Upper lobe of left lung (tissue), 6 donors: ENCODE measurements at regions not wholly inside any gene's neighbourhood (a gene's known extent, or its start where the extent isn't known, plus 50 kb on each side); places are given as distances from the start of the nearest gene placed in this dataset.

ENCODE experiments used
- ATAC-seq, 2 donors: fragments of 200-7000 bp; cut with Tn5 transposase; one replicate each; pipeline ENCODE4 v1.9.1; 2022; ENCODE audit warnings: mild to moderate bottlenecking in 2 of 2, moderate library complexity in 2 of 2; ENCODE audit not compliant: low FRiP score in 2 of 2
- DNase-seq, 2 donors: peaks; one replicate each; pipeline ENCODE4 v3.0.0-alpha.2; 2019 to 2020
- H3K27ac ChIP-seq, 4 donors: fragments of 200-600 bp; sonication (generic); one replicate each; pipeline ENCODE4 v1.5.1; 2016 to 2019
- H3K27me3 ChIP-seq, 4 donors: fragments of 200-600 bp; sonication (generic); one replicate each; pipeline ENCODE4 v1.5.1; 2017 to 2019
- H3K36me3 ChIP-seq, 4 donors: fragments of 200-600 bp; sonication (generic); one replicate each; pipeline ENCODE4 v1.5.1; 2016 to 2019
- H3K4me1 ChIP-seq, 4 donors: fragments of 200-600 bp; sonication (generic); one replicate each; pipeline ENCODE4 v1.5.1; 2018 to 2019
- H3K4me3 ChIP-seq, 4 donors: fragments of 200-600 bp; sonication (generic); one replicate each; pipeline ENCODE4 v1.5.1; 2017 to 2019; ENCODE audit warnings: mild to moderate bottlenecking in 2 of 4, moderate library complexity in 1 of 4
- H3K9me3 ChIP-seq, 4 donors: fragments of 200-600 bp; sonication (generic); one replicate each; pipeline ENCODE4 v1.5.1; 2018 to 2019
- CTCF ChIP-seq, 6 experiments: fragments of 450-650 bp in 4 of 6; fragments of 200-600 bp in 2 of 6; sonication (generic) in 2 of 6; IDR thresholded peaks; one replicate each; pipeline ENCODE4 v1.5.1; 2016 to 2019; ENCODE audit warnings: antibody characterized with exemption in 6 of 6
- EP300 ChIP-seq, 4 donors: sonication (generic); formaldehyde crosslinking; IDR thresholded peaks; one replicate each; pipeline ENCODE4 v1.5.1; 2017; ENCODE audit warnings: antibody characterized with exemption in 4 of 4, control low read depth in 2 of 4
- POLR2A ChIP-seq, 4 donors: fragments of 450-650 bp; IDR thresholded peaks; one replicate each; pipeline ENCODE4 v1.5.1; 2016 to 2017; ENCODE audit warnings: antibody characterized with exemption in 4 of 4, mild to moderate bottlenecking in 2 of 4
- POLR2AphosphoS5 ChIP-seq, 2 donors: sonication (generic); formaldehyde crosslinking; IDR thresholded peaks; one replicate each; pipeline ENCODE4 v1.5.1; 2017; ENCODE audit warnings: antibody characterized with exemption in 2 of 2
- WGBS, 2 donors: methylation state at CpG; one replicate each; pipeline ENCODE4 v1.1.5; 2017 to 2018; 5-methylcytosine and 5-hydroxymethylcytosine counted together
- donor health status: DM: no; HTN: no; CAD: no; lungs with moderate emphysema.
- donor health status: DM: no; HTN: yes; CAD: no; lungs with severe emphysema.

GRCh38 chr17:14451729-14452191 is 150.9 kb downstream of the HS3ST3B1 start:
- TF ChIP-seq POLR2A (IDR thresholded peaks at IDR 0.05) = no peak
- no peak for TF ChIP-seq EP300 (IDR thresholded peaks at IDR 0.05)
- TF ChIP-seq POLR2AphosphoS5 (IDR thresholded peaks at IDR 0.05) = no peak
- TF ChIP-seq CTCF (IDR thresholded peaks at IDR 0.05) = no peak
- H3K27me3 ChIP-seq = no peaks in the 10 kb centered on the region
- DNase-seq (no peak), ATAC-seq (no peak)
- 47 to 52% methylated on average over 11 of the region's 11 CpGs for WGBS, 2 donors
- H3K4me1 ChIP-seq = no peaks in the 10 kb centered on the region
- H3K4me3 ChIP-seq = no peak overlapping the region
- no peaks in the 10 kb centered on the region for H3K9me3 ChIP-seq
- H3K36me3 ChIP-seq = no peaks in the 10 kb centered on the region
- no peak overlapping the region for H3K27ac ChIP-seq

GRCh38 chr17:14448818-14449217 is 147.9 kb downstream of the HS3ST3B1 start:
- WGBS, 2 donors = 52 to 54% methylated on average over 2 of the region's 2 CpGs
- Histone ChIP-seq H3K27ac (no peak overlapping the region), H3K27me3 (no peaks in the 10 kb centered on the region), H3K9me3 (no peaks in the 10 kb centered on the region), H3K4me1 (no peaks in the 10 kb centered on the region), H3K4me3 (no peak overlapping the region), H3K36me3 (no peaks in the 10 kb centered on the region)
- TF ChIP-seq EP300 (IDR thresholded peaks at IDR 0.05) (no peak), POLR2A (IDR thresholded peaks at IDR 0.05) (no peak), POLR2AphosphoS5 (IDR thresholded peaks at IDR 0.05) (no peak), CTCF (IDR thresholded peaks at IDR 0.05) (no peak)
- DNase-seq (no peak), ATAC-seq (no peak)

GRCh38 chr17:14446825-14447224 is 145.9 kb downstream of the HS3ST3B1 start:
- no peak overlapping the region for H3K4me3 ChIP-seq
- H3K9me3 ChIP-seq = no peaks in the 10 kb centered on the region
- H3K4me1 ChIP-seq = peaks cover 0 to 2% (median 0%) of the 10 kb centered on the region in 4 donors
- no peaks in the 10 kb centered on the region for H3K27me3 ChIP-seq
- 67 to 80% methylated on average over 2 of the region's 2 CpGs for WGBS, 2 donors
- TF ChIP-seq EP300 (IDR thresholded peaks at IDR 0.05) (no peak), POLR2A (IDR thresholded peaks at IDR 0.05) (no peak), POLR2AphosphoS5 (IDR thresholded peaks at IDR 0.05) (no peak), CTCF (IDR thresholded peaks at IDR 0.05) (no peak)
- no peak overlapping the region for H3K27ac ChIP-seq
- DNase-seq (no peak), ATAC-seq (no peak)
- H3K36me3 ChIP-seq = no peaks in the 10 kb centered on the region

- TF ChIP-seq POLR2A (IDR thresholded peaks at IDR 0.05) (no peak), EP300 (IDR thresholded peaks at IDR 0.05) (no peak), CTCF (IDR thresholded peaks at IDR 0.05) (no peak), POLR2AphosphoS5 (IDR thresholded peaks at IDR 0.05) (no peak)
- no peak overlapping the region for H3K4me3 ChIP-seq
- no peaks in the 10 kb centered on the region for H3K27me3 ChIP-seq
- H3K9me3 ChIP-seq = no peaks in the 10 kb centered on the region
- DNase-seq = no peak
- 88 to 89% methylated on average over 3 of the region's 3 CpGs for WGBS, 2 donors
- no peak for ATAC-seq
- peaks cover 0 to 2% (median 0%) of the 10 kb centered on the region in 4 donors for H3K4me1 ChIP-seq
- H3K27ac ChIP-seq = no peak overlapping the region
- H3K36me3 ChIP-seq = no peaks in the 10 kb centered on the region
These were observed 144.0 kb downstream of the HS3ST3B1 start for GRCh38 chr17:14444915-14445314.

GRCh38 chr17:14442798-14443528 is 142.1 kb downstream of the HS3ST3B1 start:
- Histone ChIP-seq H3K27ac (no peak overlapping the region), H3K4me1 (peaks cover 0 to 2% (median 0%) of the 10 kb centered on the region in 4 donors), H3K4me3 (no peak overlapping the region), H3K27me3 (no peaks in the 10 kb centered on the region), H3K9me3 (no peaks in the 10 kb centered on the region), H3K36me3 (no peaks in the 10 kb centered on the region)
- TF ChIP-seq POLR2A (IDR thresholded peaks at IDR 0.05) = no peak
- no peak for TF ChIP-seq POLR2AphosphoS5 (IDR thresholded peaks at IDR 0.05)
- no peak for TF ChIP-seq CTCF (IDR thresholded peaks at IDR 0.05)
- 39 to 43% methylated on average over 4 of the region's 4 CpGs for WGBS, 2 donors
- DNase-seq = no peak
- no peak for ATAC-seq
